ENCODE measurements at regions not wholly inside any gene's neighbourhood (a gene's known extent, or its start where the extent isn't known, plus 50 kb on each side); places are given as distances from the start of the nearest gene placed in this dataset.

DNA sequence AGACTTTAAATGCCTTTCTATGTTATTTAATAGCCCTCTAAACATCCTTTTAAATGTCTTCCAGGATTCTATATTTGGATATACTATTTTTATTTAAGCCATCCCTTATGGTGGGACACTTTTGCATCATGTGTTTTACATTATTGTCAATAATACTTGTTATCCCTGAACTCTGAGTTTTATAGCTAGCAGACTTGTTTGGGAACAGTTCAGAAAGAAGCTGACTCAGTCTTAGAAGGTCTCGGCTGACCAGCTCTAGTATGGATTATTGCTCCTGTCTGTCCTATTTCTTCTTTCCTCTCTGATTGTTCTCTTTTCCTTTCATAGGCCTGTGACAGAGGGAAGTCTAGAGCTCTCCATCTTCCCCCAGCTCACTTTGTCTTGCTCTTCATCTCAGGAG, 77.3 kb upstream of the CXCR4 start:
- no peak overlapping the region for H3K4me3 ChIP-seq (ENCODE audit: control insufficient read depth, low read depth, low read length)
- no peak for DNase-seq (ENCODE audit: low read depth)
- TF ChIP-seq CTCF (IDR thresholded peaks at IDR 0.05; ENCODE audit: control insufficient read depth, insufficient read depth, low read depth, low read length, missing control alignments), result no peak

DNA sequence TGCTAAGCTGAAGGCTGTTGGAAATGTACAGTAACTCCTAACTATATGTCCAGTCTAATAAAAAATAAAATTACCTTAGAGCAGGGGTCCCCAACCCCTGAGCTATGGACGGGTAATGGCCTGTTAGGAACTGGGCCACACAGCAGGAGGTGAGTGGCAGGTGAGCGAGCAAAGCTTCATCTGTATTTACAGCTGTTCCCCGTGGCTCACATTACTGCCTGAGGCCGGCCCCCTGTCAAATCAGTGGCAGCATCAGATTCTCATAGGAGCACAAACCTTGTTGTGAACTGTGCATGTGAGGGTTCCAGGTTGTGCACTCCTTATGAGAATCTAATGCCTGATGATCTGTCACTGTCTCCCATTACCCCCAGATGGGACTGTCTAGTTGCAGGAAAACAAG, 73.1 kb upstream of the CXCR4 start:
- TF ChIP-seq CTCF (IDR thresholded peaks at IDR 0.05; ENCODE audit: control insufficient read depth, insufficient read depth, low read depth, low read length, missing control alignments), result no peak
- DNase-seq (ENCODE audit: low read depth), result no peak
- no peak overlapping the region for H3K4me3 ChIP-seq (ENCODE audit: control insufficient read depth, low read depth, low read length)

DNA sequence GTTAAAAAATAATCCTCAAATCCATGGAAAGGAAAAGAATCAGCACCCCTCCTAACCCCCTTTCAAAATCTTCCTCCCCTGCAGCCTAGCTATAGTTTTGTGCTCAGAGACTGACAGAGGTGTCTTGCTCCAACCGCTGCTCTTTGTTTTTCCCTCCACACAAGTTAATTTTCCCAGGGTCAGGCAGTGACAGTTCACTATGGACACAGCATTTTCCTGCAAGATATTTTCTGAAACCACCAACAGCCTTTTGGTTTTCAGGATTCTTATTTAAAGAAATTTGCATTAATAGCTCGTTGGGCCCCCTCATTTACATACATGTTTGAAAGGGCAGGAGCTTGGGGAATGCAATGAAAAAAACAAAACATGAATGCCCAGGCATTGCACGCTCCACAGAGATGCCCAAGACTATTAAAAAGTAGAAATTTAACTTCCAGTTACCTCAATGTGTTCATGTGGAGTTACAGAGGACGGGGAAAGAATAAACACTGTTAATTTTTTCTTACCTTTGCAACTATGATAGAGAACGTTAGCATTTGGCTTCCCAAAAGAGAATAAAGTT, 71.4 kb upstream of the CXCR4 start:
- DNase-seq (ENCODE audit: low read depth), result no peak
- no peak overlapping the region for H3K4me3 ChIP-seq (ENCODE audit: control insufficient read depth, low read depth, low read length)
- no peak for TF ChIP-seq CTCF (IDR thresholded peaks at IDR 0.05; ENCODE audit: control insufficient read depth, insufficient read depth, low read depth, low read length, missing control alignments)

DNA sequence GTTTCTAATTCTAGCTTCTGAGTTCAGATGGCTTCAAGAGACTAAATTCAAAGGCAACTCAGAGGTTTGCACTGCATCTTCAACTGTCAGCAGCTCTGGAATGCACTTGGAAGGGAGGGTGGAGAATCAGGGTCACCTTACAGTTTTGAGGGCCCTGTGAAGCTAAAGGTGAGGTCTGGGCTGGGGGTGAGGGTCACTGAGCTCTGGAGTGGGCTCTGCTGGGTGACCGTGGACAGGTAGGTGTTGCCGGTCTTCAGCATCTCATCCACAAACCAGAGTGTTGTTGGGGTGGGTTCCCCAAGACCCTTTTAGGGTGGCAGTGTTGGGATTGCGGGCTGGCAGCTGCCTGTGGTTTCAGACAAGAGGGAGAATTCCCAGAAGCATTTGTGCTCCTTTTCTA, 70.1 kb upstream of the CXCR4 start:
- TF ChIP-seq CTCF (IDR thresholded peaks at IDR 0.05; ENCODE audit: control insufficient read depth, insufficient read depth, low read depth, low read length, missing control alignments), result no peak
- H3K4me3 ChIP-seq (ENCODE audit: control insufficient read depth, low read depth, low read length), result no peak overlapping the region
- no peak for DNase-seq (ENCODE audit: low read depth)

DNA sequence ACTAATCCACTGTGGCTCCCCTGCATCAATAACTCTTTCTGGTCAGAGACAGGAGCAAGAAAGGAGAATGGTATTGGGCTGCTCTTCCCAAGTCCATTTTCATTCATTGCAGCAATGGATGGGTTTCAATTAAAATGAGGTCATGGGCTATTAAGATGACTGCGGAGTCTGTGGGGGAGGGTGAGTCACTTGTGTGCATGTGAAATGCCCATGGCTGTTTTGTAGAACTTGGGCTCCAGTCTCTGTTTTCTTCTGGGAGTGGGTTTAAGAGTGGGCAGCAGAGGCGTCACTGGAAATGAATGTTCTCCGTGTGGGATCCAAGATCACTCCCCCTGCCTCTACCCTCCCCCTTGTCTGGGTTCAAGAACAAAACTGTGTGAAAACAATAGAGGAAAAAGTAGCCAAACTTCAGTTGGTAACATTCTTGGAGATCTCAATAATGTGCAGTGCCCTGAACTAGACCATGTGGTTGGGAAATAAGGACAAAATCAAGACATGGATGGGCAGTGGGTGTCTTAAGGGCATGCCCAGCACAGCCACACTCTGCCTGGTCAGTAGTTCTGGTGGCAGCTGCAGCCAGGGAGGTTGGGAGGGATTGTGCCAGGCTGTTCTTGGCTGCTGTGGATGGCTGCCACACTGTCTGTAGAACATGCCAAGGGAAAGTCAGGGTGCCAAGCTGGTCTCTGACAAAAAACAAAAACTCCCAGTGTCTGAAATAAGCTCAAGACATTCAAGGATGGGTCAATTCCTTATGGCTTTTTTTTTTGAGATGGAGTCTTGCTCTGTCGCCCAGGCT, 68.2 kb upstream of the CXCR4 start:
- no peak for DNase-seq (ENCODE audit: low read depth)
- TF ChIP-seq CTCF (IDR thresholded peaks at IDR 0.05; ENCODE audit: control insufficient read depth, insufficient read depth, low read depth, low read length, missing control alignments), result no peak
- no peak overlapping the region for H3K4me3 ChIP-seq (ENCODE audit: control insufficient read depth, low read depth, low read length)

GRCh38 chr2:136183097-136183496, 65.1 kb upstream of the CXCR4 start:
- TF ChIP-seq CTCF (IDR thresholded peaks at IDR 0.05; ENCODE audit: control insufficient read depth, insufficient read depth, low read depth, low read length, missing control alignments), result no peak
- H3K4me3 ChIP-seq (ENCODE audit: control insufficient read depth, low read depth, low read length), result no peak overlapping the region
- DNase-seq (ENCODE audit: low read depth), result no peak
